SKM-1 treated with dmso at 0.1 percent for 144 hours (cell line): ENCODE measurements at regions not wholly inside any gene's neighbourhood (a gene's known extent, or its start where the extent isn't known, plus 50 kb on each side); places are given as distances from the start of the nearest gene placed in this dataset.

Experiments
- DNase-seq: peaks from one replicate; lab custom pipeline; 2025; ENCODE audit not compliant: unreplicated experiment; lab: John Stamatoyannopoulos, UW

GRCh38 chr18:75810961-75811551 is 383.6 kb upstream of the SMIM21 start:
- no peak for DNase-seq

GRCh38 chr18:75810516-75810915 is 383.0 kb upstream of the SMIM21 start:
- no peak for DNase-seq

- no peak for DNase-seq
Observed at GRCh38 chr18:75809926-75810255, 382.4 kb upstream of the SMIM21 start.

GRCh38 chr18:75809151-75809925 is 381.8 kb upstream of the SMIM21 start:
- no peak for DNase-seq

GRCh38 chr18:75805265-75805664 is 377.8 kb upstream of the SMIM21 start:
- DNase-seq = no peak

- no peak for DNase-seq
Observed at GRCh38 chr18:75802681-75803080, 375.2 kb upstream of the SMIM21 start.

- DNase-seq = no peak
Observed at GRCh38 chr18:75801178-75801577, 373.7 kb upstream of the SMIM21 start.

- no peak for DNase-seq
Observed at GRCh38 chr18:75800331-75800648, 372.8 kb upstream of the SMIM21 start.

GRCh38 chr18:75799449-75800330 is 372.2 kb upstream of the SMIM21 start:
- no peak for DNase-seq

GRCh38 chr18:75797046-75797445 is 369.5 kb upstream of the SMIM21 start:
- no peak for DNase-seq

- no peak for DNase-seq
Observed at GRCh38 chr18:75790796-75791195, 363.3 kb upstream of the SMIM21 start.

GRCh38 chr18:75790111-75790510 is 362.6 kb upstream of the SMIM21 start:
- DNase-seq = no peak

GRCh38 chr18:75785834-75786233 is 358.3 kb upstream of the SMIM21 start:
- no peak for DNase-seq

- DNase-seq = no peak
Observed at GRCh38 chr18:75785206-75785605, 357.7 kb upstream of the SMIM21 start.

GRCh38 chr18:75784390-75784789 is 356.9 kb upstream of the SMIM21 start:
- no peak for DNase-seq

GRCh38 chr18:75783566-75784281 is 356.2 kb upstream of the SMIM21 start:
- no peak for DNase-seq

- DNase-seq = no peak
Observed at GRCh38 chr18:75782826-75783225, 355.3 kb upstream of the SMIM21 start.

GRCh38 chr18:75782204-75782603 is 354.7 kb upstream of the SMIM21 start:
- no peak for DNase-seq

- no peak for DNase-seq
Observed at GRCh38 chr18:75779910-75780309, 352.4 kb upstream of the SMIM21 start.

GRCh38 chr18:75779450-75779849 is 351.9 kb upstream of the SMIM21 start:
- DNase-seq = no peak

GRCh38 chr18:75777630-75778029 is 350.1 kb upstream of the SMIM21 start:
- DNase-seq = no peak
